ENCODE measurements at regions not wholly inside any gene's neighbourhood (a gene's known extent, or its start where the extent isn't known, plus 50 kb on each side); places are given as distances from the start of the nearest gene placed in this dataset.

DNA sequence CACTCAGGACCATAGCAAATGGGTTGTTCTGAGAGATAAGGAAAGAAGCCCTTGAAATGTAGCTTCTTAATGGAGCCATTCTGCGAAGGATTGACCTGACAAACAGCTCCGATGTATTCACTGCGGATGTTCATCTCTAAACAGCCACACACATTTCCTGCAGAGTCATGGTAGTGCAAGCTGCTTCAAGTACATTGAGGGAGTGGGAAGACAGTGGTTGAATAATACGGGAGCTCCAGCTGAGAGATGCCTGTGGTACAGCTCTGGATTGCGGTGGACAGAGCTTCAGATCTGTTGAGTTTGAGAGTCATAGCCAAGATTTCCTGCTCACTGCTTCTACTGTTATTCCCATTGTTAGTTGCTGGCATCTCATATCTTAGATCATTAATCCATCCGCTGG is 86.6 kb downstream of the ZBTB18 start:
- Histone ChIP-seq H3K4me3 (replicated peaks; ENCODE audit: low read depth, low read length) (0 out of 2 replicates have a peak overlapping the region, but pooled peaks have one; percentile 9), H3K27me3 (replicated peaks; ENCODE audit: control insufficient read depth, insufficient read depth, low read length) (no peaks in the 10 kb centered on the region), H3K36me3 (ENCODE audit: control insufficient read depth, insufficient read depth, low read length) (no peaks in the 10 kb centered on the region)
- TF ChIP-seq, protein P1, sequence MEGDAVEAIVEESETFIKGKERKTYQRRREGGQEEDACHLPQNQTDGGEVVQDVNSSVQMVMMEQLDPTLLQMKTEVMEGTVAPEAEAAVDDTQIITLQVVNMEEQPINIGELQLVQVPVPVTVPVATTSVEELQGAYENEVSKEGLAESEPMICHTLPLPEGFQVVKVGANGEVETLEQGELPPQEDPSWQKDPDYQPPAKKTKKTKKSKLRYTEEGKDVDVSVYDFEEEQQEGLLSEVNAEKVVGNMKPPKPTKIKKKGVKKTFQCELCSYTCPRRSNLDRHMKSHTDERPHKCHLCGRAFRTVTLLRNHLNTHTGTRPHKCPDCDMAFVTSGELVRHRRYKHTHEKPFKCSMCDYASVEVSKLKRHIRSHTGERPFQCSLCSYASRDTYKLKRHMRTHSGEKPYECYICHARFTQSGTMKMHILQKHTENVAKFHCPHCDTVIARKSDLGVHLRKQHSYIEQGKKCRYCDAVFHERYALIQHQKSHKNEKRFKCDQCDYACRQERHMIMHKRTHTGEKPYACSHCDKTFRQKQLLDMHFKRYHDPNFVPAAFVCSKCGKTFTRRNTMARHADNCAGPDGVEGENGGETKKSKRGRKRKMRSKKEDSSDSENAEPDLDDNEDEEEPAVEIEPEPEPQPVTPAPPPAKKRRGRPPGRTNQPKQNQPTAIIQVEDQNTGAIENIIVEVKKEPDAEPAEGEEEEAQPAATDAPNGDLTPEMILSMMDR (IDR thresholded peaks at IDR 0.05; ENCODE audit: insufficient read depth, low read length, poor library complexity, severe bottlenecking): no peak
- DNase-seq (ENCODE audit: extremely low read depth, insufficient read length): no peak

DNA sequence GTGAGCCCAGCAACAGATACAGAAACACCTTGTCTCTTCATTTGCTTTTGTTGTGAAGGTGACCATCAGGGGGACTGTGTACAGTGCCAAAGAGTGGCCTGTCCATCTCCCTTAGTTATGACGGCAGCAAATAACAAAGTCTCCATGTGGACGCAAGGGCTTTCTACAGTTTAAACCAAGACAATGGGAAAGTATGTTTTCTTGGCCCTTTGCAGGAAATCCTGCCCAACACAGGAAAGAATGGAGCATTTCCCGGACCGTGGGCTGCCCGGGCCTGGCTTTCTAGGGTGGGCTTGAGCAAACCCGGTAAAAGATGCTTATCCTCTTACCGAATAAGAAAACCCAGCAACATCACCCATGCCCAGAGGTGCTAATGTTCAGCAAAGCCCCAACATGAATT is 87.3 kb downstream of the ZBTB18 start:
- Histone ChIP-seq H3K27me3 (replicated peaks; ENCODE audit: control insufficient read depth, insufficient read depth, low read length) (no peaks in the 10 kb centered on the region), H3K36me3 (ENCODE audit: control insufficient read depth, insufficient read depth, low read length) (no peaks in the 10 kb centered on the region), H3K4me3 (replicated peaks; ENCODE audit: low read depth, low read length) (no peak overlapping the region)
- DNase-seq (ENCODE audit: extremely low read depth, insufficient read length): no peak
- TF ChIP-seq, protein P1 (IDR thresholded peaks at IDR 0.05; ENCODE audit: insufficient read depth, low read length, poor library complexity, severe bottlenecking): no peak

DNA sequence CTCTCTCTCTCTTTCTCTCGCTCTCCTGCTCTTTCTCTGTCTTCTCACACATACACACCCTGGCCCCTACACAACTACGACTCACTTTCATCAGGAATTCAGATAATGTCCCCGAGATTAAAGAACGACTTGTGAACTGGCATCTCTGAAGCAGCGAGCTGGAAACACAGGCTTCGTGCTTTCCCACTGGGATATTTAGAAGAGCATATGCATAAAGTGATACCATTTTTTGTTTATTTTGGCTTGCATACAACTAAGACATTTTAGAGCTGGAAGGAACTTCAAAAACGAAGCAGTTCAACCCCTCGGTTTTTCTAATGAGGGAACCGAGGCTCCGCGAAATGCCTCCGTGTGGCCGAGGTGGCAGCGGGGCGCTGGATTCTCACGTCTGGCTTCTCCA is 88.6 kb downstream of the ZBTB18 start:
- TF ChIP-seq, protein P1 (IDR thresholded peaks at IDR 0.05; ENCODE audit: insufficient read depth, low read length, poor library complexity, severe bottlenecking): no peak
- Histone ChIP-seq H3K36me3 (ENCODE audit: control insufficient read depth, insufficient read depth, low read length) (no peaks in the 10 kb centered on the region), H3K4me3 (replicated peaks; ENCODE audit: low read depth, low read length) (no peak overlapping the region), H3K27me3 (replicated peaks; ENCODE audit: control insufficient read depth, insufficient read depth, low read length) (no peaks in the 10 kb centered on the region)
- DNase-seq (ENCODE audit: extremely low read depth, insufficient read length): no peak

DNA sequence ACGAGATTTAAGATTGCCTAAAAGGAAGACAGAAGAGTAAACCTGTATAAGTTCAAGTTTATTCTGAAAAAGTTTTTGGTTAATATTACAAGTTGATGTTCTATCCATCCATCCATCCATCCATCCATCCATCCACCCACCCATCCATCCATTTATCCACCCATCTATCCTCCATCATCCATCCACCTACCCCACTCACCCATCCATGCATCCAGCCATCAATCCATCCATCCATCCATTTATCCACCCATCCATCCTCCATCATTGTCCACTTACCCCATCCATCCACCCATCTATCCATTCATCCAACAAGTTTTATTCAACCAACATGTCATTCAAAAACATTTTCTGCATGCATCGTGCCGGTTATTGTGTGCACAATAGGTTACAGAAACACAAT is 89.3 kb downstream of the ZBTB18 start:
- TF ChIP-seq, protein P1 (IDR thresholded peaks at IDR 0.05; ENCODE audit: insufficient read depth, low read length, poor library complexity, severe bottlenecking): no peak
- H3K4me3 ChIP-seq (replicated peaks; ENCODE audit: low read depth, low read length): no peak overlapping the region
- H3K36me3 ChIP-seq (ENCODE audit: control insufficient read depth, insufficient read depth, low read length): no peaks in the 10 kb centered on the region
- no peaks in the 10 kb centered on the region; the same call in 1 of the 2 replicates for H3K27me3 ChIP-seq (replicated peaks; ENCODE audit: control insufficient read depth, insufficient read depth, low read length)
- DNase-seq (ENCODE audit: extremely low read depth, insufficient read length): no peak

DNA sequence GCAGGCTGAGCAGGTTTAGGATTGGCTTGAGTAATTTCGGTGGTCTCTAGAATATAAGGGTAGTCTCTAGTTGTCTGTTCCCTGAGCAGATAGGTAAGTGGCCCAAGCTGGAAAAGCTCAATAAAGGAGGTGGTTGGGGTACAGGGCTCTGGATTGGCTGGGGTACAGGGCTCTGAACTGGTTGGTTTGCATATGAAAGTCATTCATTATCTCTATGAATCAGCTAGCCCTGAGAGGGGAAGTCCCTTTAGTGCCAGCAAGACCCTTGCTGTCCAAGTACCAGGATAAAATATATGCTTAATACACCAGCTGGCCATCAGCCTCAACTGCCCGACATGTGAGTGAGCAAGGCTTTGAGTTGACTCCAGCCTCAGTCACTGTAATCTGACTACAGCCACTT is 93.0 kb downstream of the ZBTB18 start:
- Histone ChIP-seq H3K27me3 (replicated peaks; ENCODE audit: control insufficient read depth, insufficient read depth, low read length) (no peaks in the 10 kb centered on the region; the same call in 1 of the 2 replicates), H3K36me3 (ENCODE audit: control insufficient read depth, insufficient read depth, low read length) (no peaks in the 10 kb centered on the region), H3K4me3 (replicated peaks; ENCODE audit: low read depth, low read length) (no peak overlapping the region)
- TF ChIP-seq, protein P1 (IDR thresholded peaks at IDR 0.05; ENCODE audit: insufficient read depth, low read length, poor library complexity, severe bottlenecking): no peak
- no peak for DNase-seq (ENCODE audit: extremely low read depth, insufficient read length)

DNA sequence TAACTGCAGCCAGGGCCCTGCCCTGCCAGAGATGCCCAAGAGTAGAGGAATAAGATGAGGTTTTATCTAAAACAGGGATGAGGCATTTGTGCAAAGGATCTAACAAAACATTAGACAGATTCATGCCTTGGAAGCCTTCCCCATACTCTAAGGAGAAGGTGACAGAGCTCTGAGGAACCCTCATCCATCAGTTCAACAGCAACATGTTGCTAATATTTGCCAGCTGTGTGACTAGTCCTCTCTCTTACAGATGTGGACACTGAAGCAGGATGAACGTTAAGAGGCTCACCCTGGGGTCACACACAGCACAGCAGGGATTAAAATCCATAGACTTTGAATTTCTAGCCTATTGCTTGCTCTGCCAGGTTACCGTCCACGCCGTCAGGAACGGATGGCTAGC is 99.0 kb downstream of the ZBTB18 start:
- no peak overlapping the region for H3K4me3 ChIP-seq (replicated peaks; ENCODE audit: low read depth, low read length)
- no peaks in the 10 kb centered on the region for H3K36me3 ChIP-seq (ENCODE audit: control insufficient read depth, insufficient read depth, low read length)
- TF ChIP-seq, protein P1 (IDR thresholded peaks at IDR 0.05; ENCODE audit: insufficient read depth, low read length, poor library complexity, severe bottlenecking): no peak
- no peak for DNase-seq (ENCODE audit: extremely low read depth, insufficient read length)
- no peaks in the 10 kb centered on the region; the same call in 1 of the 2 replicates for H3K27me3 ChIP-seq (replicated peaks; ENCODE audit: control insufficient read depth, insufficient read depth, low read length)
